ENCODE measurements at regions not wholly inside any gene's neighbourhood (a gene's known extent, or its start where the extent isn't known, plus 50 kb on each side); places are given as distances from the start of the nearest gene placed in this dataset.

GRCh38 chr1:164991763-164992314 is 364.7 kb downstream of the LMX1A start:
- CTCF ChIA-PET, result interaction anchor here (1.4 kb wide), 1 partner anchor 13 kb away, joined by 5 read pairs; no protein-coding TSS in a partner anchor
- no peaks in the 10 kb centered on the region for H3K4me1 ChIP-seq (ENCODE audit: control insufficient read depth, insufficient read depth, low read length)
- H3K36me3 ChIP-seq (ENCODE audit: control insufficient read depth, insufficient read depth, low read length), result no peaks in the 10 kb centered on the region
- H2AK9ac ChIP-seq (replicated peaks; ENCODE audit: low read depth, low read length, poor library complexity), result no peak overlapping the region
- 100% methylated on average over 1 of the region's 6 CpGs; no CpG with 5 or more reads in 1 of the 2 experiments for WGBS, 2 experiments (ENCODE audit: extremely low coverage in 2 of 2, insufficient read length in 1 of 2)
- no peak overlapping the region for H2BK20ac ChIP-seq (ENCODE audit: low read depth, low read length)
- no peak for TF ChIP-seq BHLHE40 (IDR thresholded peaks at IDR 0.05; ENCODE audit: low read depth, low read length)
- no peak for TF ChIP-seq CTCF (conservative IDR thresholded peaks at IDR 0.05; ENCODE audit: low read depth, low read length)
- TF ChIP-seq, protein P1, sequence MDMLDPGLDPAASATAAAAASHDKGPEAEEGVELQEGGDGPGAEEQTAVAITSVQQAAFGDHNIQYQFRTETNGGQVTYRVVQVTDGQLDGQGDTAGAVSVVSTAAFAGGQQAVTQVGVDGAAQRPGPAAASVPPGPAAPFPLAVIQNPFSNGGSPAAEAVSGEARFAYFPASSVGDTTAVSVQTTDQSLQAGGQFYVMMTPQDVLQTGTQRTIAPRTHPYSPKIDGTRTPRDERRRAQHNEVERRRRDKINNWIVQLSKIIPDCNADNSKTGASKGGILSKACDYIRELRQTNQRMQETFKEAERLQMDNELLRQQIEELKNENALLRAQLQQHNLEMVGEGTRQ (IDR thresholded peaks at IDR 0.05; ENCODE audit: low read depth, low read length), result no peak
- no peak for TF ChIP-seq ELK1 (IDR thresholded peaks at IDR 0.05; ENCODE audit: borderline replicate concordance, low read depth, low read length)
- TF ChIP-seq MXI1 (IDR thresholded peaks at IDR 0.05; ENCODE audit: borderline replicate concordance, low read depth, low read length), result no peak
- no peak for TF ChIP-seq MAFK (IDR thresholded peaks at IDR 0.05; ENCODE audit: low read depth, low read length)
- no peak for TF ChIP-seq CHD1 (IDR thresholded peaks at IDR 0.05; ENCODE audit: low read depth, low read length)
- no peak for TF ChIP-seq RCOR1 (IDR thresholded peaks at IDR 0.05; ENCODE audit: insufficient replicate concordance, low read length)
- no peak for TF ChIP-seq POLR2A (IDR thresholded peaks at IDR 0.05; ENCODE audit: low read depth, low read length)
- TF ChIP-seq RAD21 (IDR thresholded peaks at IDR 0.05; ENCODE audit: low read length), result no peak
- no peak for TF ChIP-seq RFX5 (IDR thresholded peaks at IDR 0.05; ENCODE audit: low read depth, low read length)
- no peak for TF ChIP-seq CEBPB (IDR thresholded peaks at IDR 0.05; ENCODE audit: low read depth, low read length)
- TF ChIP-seq SMC3 (IDR thresholded peaks at IDR 0.05; ENCODE audit: low read depth, low read length), result no peak
- no peak for TF ChIP-seq NFE2L2 (IDR thresholded peaks at IDR 0.05; ENCODE audit: low read depth, low read length)
- TF ChIP-seq FOS (IDR thresholded peaks at IDR 0.05; ENCODE audit: low read depth, low read length), result no peak
- no peak for TF ChIP-seq MAZ (IDR thresholded peaks at IDR 0.05; ENCODE audit: borderline replicate concordance, low read depth, low read length)
- no peak overlapping the region for H2AK5ac ChIP-seq (ENCODE audit: low read depth, low read length)
- H4K8ac ChIP-seq (ENCODE audit: low read depth in 2 of 2, low read length in 2 of 2), result no peak overlapping the region
- H3K4me2 ChIP-seq (ENCODE audit: low read depth, low read length), result no peak overlapping the region
- no peak overlapping the region for H3K27ac ChIP-seq (ENCODE audit: insufficient read depth, low read length)
- DNase-seq (no peak), ATAC-seq (ENCODE audit: low read depth) (no peak)
- no peaks in the 10 kb centered on the region for H3K79me1 ChIP-seq (ENCODE audit: low read depth in 1 of 2, low read length in 2 of 2)
- no peaks in the 10 kb centered on the region for H3K27me3 ChIP-seq (ENCODE audit: control insufficient read depth, insufficient read depth, low read length)
- no peaks in the 10 kb centered on the region for H3K9me1 ChIP-seq (ENCODE audit: insufficient read depth, low read length)
- H4K91ac ChIP-seq (ENCODE audit: insufficient read depth, low read depth, low read length), result no peak overlapping the region
- H3K14ac ChIP-seq (replicated peaks; ENCODE audit: low read depth, low read length), result no peak overlapping the region
- in situ Hi-C loops (cut with MboI; ENCODE audit: low sequenced_read_pairs), result no loop called here
- H2BK5ac ChIP-seq (ENCODE audit: low read depth, low read length, poor library complexity, severe bottlenecking), result no peak overlapping the region
- H3K18ac ChIP-seq (ENCODE audit: low read depth, low read length), result no peak overlapping the region
- H3K9me3 ChIP-seq (ENCODE audit: control insufficient read depth, insufficient read depth, low read length), result no peaks in the 10 kb centered on the region
- BruUV-seq (replicated peaks), result no TSS peak
- H2AFZ ChIP-seq (replicated peaks; ENCODE audit: low read length, poor library complexity), result no peak overlapping the region
- no peak overlapping the region for H3K4ac ChIP-seq (ENCODE audit: low read depth, low read length)
- no peaks in the 10 kb centered on the region for H4K20me1 ChIP-seq (ENCODE audit: insufficient read depth, low read length)
- dilution Hi-C loops (cut with HindIII; ENCODE audit: low sequenced_read_pairs, unreplicated experiment), result no loop called here
- H4K5ac ChIP-seq (ENCODE audit: low read depth, low read length), result no peak overlapping the region
- no peak overlapping the region for H3K23ac ChIP-seq (ENCODE audit: low read depth, low read length)
- H2BK15ac ChIP-seq (ENCODE audit: low read depth, low read length), result no peak overlapping the region
- no peak overlapping the region for H3K4me3 ChIP-seq (ENCODE audit: insufficient read depth, low read depth, low read length)
- POLR2A ChIA-PET (ENCODE audit: unreplicated experiment), result no interaction called here
- H3K9ac ChIP-seq (ENCODE audit: low read depth, low read length), result no peak overlapping the region
- no peak overlapping the region for H2BK120ac ChIP-seq (ENCODE audit: low read depth, low read length)
- H3K56ac ChIP-seq (ENCODE audit: extremely low read depth, insufficient read depth, low read length), result no peak overlapping the region
- intact Hi-C loops (cut with micrococcal nuclease), result no loop called here

Measured in IMR-90 (cell line).